Uterus (tissue), 2 donors: ENCODE measurements at regions not wholly inside any gene's neighbourhood (a gene's known extent, or its start where the extent isn't known, plus 50 kb on each side); places are given as distances from the start of the nearest gene placed in this dataset.

Source experiments
- POLR2A ChIP-seq, 2 donors: fragments of 450-650 bp; IDR thresholded peaks; one replicate each; pipeline ENCODE4 v1.6.1; 2016; ENCODE audit warnings: antibody characterized with exemption in 2 of 2, mild to moderate bottlenecking in 1 of 2, moderate library complexity in 1 of 2
- TF ChIP-seq, protein P1 (sequence below), 4 experiments: fragments of 200-600 bp in 2 of 4; fragments of 450-650 bp in 2 of 4; sonication (generic) in 2 of 4; IDR thresholded peaks; one replicate each; pipeline ENCODE4 v1.5.1; 2016 to 2019; ENCODE audit warnings: antibody characterized with exemption in 4 of 4, mild to moderate bottlenecking in 2 of 4, moderate library complexity in 1 of 4

- TF ChIP-seq, protein P1, sequence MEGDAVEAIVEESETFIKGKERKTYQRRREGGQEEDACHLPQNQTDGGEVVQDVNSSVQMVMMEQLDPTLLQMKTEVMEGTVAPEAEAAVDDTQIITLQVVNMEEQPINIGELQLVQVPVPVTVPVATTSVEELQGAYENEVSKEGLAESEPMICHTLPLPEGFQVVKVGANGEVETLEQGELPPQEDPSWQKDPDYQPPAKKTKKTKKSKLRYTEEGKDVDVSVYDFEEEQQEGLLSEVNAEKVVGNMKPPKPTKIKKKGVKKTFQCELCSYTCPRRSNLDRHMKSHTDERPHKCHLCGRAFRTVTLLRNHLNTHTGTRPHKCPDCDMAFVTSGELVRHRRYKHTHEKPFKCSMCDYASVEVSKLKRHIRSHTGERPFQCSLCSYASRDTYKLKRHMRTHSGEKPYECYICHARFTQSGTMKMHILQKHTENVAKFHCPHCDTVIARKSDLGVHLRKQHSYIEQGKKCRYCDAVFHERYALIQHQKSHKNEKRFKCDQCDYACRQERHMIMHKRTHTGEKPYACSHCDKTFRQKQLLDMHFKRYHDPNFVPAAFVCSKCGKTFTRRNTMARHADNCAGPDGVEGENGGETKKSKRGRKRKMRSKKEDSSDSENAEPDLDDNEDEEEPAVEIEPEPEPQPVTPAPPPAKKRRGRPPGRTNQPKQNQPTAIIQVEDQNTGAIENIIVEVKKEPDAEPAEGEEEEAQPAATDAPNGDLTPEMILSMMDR (IDR thresholded peaks at IDR 0.05): no peak
- no peak for TF ChIP-seq POLR2A (IDR thresholded peaks at IDR 0.05)
Measured at GRCh38 chr5:92998456-92998855, 582.6 kb downstream of the NR2F1-AS1 start.
